ENCODE measurements at regions not wholly inside any gene's neighbourhood (a gene's known extent, or its start where the extent isn't known, plus 50 kb on each side); places are given as distances from the start of the nearest gene placed in this dataset.

- Histone ChIP-seq H3K36me3 (ENCODE audit: insufficient read depth, low read length) (no peaks in the 10 kb centered on the region), H3K9me3 (ENCODE audit: low read length) (no peaks in the 10 kb centered on the region), H3K4me3 (ENCODE audit: low read depth in 1 of 2, low read length in 2 of 2) (no peak overlapping the region), H3K27me3 (ENCODE audit: control insufficient read depth in 1 of 2, insufficient read depth in 2 of 2, low read length in 2 of 2) (no peaks in the 10 kb centered on the region), H3K4me1 (ENCODE audit: insufficient read depth, low read length) (peaks cover 4% of the 10 kb centered on the region), H3K27ac (ENCODE audit: low read depth, low read length) (no peak overlapping the region), H3K9ac (ENCODE audit: low read length) (no peak overlapping the region)
Measured at GRCh38 chr18:76251691-76252090, 243.4 kb downstream of the ZNF516 start.

GRCh38 chr18:76246590-76246989 lies 248.5 kb downstream of the ZNF516 start:
- no peak overlapping the region for H3K27ac ChIP-seq (ENCODE audit: low read depth, low read length)
- no peaks in the 10 kb centered on the region for H3K36me3 ChIP-seq (ENCODE audit: insufficient read depth, low read length)
- H3K9me3 ChIP-seq (ENCODE audit: low read length), result no peaks in the 10 kb centered on the region
- no peak overlapping the region for H3K4me3 ChIP-seq (ENCODE audit: low read depth in 1 of 2, low read length in 2 of 2)
- no peaks in the 10 kb centered on the region for H3K4me1 ChIP-seq (ENCODE audit: insufficient read depth, low read length)
- H3K9ac ChIP-seq (ENCODE audit: low read length), result no peak overlapping the region
- no peaks in the 10 kb centered on the region for H3K27me3 ChIP-seq (ENCODE audit: control insufficient read depth in 1 of 2, insufficient read depth in 2 of 2, low read length in 2 of 2)

GRCh38 chr18:76234676-76235060 lies 260.4 kb downstream of the ZNF516 start:
- H3K27me3 ChIP-seq (ENCODE audit: control insufficient read depth in 1 of 2, insufficient read depth in 2 of 2, low read length in 2 of 2), result no peaks in the 10 kb centered on the region
- no peak overlapping the region for H3K9ac ChIP-seq (ENCODE audit: low read length)
- H3K27ac ChIP-seq (ENCODE audit: low read depth, low read length), result no peak overlapping the region
- no peaks in the 10 kb centered on the region for H3K4me1 ChIP-seq (ENCODE audit: insufficient read depth, low read length)
- H3K36me3 ChIP-seq (ENCODE audit: insufficient read depth, low read length), result no peaks in the 10 kb centered on the region
- H3K4me3 ChIP-seq (ENCODE audit: low read depth in 1 of 2, low read length in 2 of 2), result no peak overlapping the region
- H3K9me3 ChIP-seq (ENCODE audit: low read length), result no peaks in the 10 kb centered on the region

DNA sequence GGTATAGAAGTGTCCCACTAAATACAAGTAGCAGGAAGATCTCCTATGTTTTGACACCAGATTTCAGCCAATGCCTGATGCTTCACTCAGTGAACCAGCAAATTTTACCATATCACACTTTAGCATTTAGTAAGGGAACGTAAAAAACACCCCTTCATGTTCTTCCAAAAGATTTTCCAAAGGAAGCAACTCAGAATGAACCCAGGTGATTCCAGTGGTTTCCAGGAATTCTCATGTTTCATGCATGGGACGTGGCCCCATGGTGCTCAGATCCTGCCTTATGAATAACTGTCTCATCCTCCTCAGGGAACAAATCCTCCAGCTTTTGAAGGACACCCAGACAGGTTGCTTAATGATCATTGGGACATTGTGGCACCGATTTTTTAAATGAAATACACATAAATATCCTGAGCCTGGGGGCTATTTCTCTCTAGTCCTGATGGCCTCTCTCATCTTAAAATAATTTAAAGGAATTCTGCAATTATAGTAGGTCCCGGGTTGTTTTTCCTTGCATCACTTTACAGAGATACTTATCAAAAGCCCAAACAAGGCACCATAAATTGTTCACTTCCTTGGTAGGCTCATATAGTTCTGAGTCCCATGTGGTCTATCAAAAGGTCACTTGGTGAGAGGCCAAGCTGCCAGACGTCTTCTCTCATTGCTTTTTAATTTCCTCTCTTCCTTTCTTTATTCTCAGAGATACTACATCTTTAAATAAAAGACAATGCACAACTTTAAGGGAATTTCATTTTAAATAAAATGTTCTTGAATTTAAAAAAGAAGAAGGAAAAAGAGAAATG lies 261.0 kb downstream of the ZNF516 start:
- Histone ChIP-seq H3K4me3 (ENCODE audit: low read depth in 1 of 2, low read length in 2 of 2) (no peak overlapping the region), H3K4me1 (ENCODE audit: insufficient read depth, low read length) (no peaks in the 10 kb centered on the region), H3K9ac (ENCODE audit: low read length) (no peak overlapping the region), H3K9me3 (ENCODE audit: low read length) (no peaks in the 10 kb centered on the region), H3K27ac (ENCODE audit: low read depth, low read length) (no peak overlapping the region), H3K27me3 (ENCODE audit: control insufficient read depth in 1 of 2, insufficient read depth in 2 of 2, low read length in 2 of 2) (no peaks in the 10 kb centered on the region), H3K36me3 (ENCODE audit: insufficient read depth, low read length) (no peaks in the 10 kb centered on the region)

- no peak overlapping the region for H3K4me3 ChIP-seq (ENCODE audit: low read depth in 1 of 2, low read length in 2 of 2)
- H3K36me3 ChIP-seq (ENCODE audit: insufficient read depth, low read length), result no peaks in the 10 kb centered on the region
- H3K27ac ChIP-seq (ENCODE audit: low read depth, low read length), result no peak overlapping the region
- no peak overlapping the region for H3K9ac ChIP-seq (ENCODE audit: low read length)
- H3K27me3 ChIP-seq (ENCODE audit: control insufficient read depth in 1 of 2, insufficient read depth in 2 of 2, low read length in 2 of 2), result no peaks in the 10 kb centered on the region
- no peaks in the 10 kb centered on the region for H3K9me3 ChIP-seq (ENCODE audit: low read length)
- no peaks in the 10 kb centered on the region for H3K4me1 ChIP-seq (ENCODE audit: insufficient read depth, low read length)
Measured at GRCh38 chr18:76233406-76233805, 261.6 kb downstream of the ZNF516 start.

GRCh38 chr18:76232779-76233178 lies 262.3 kb downstream of the ZNF516 start:
- no peak overlapping the region for H3K9ac ChIP-seq (ENCODE audit: low read length)
- H3K4me1 ChIP-seq (ENCODE audit: insufficient read depth, low read length), result no peaks in the 10 kb centered on the region
- no peak overlapping the region for H3K27ac ChIP-seq (ENCODE audit: low read depth, low read length)
- no peaks in the 10 kb centered on the region for H3K36me3 ChIP-seq (ENCODE audit: insufficient read depth, low read length)
- H3K9me3 ChIP-seq (ENCODE audit: low read length), result no peaks in the 10 kb centered on the region
- no peak overlapping the region for H3K4me3 ChIP-seq (ENCODE audit: low read depth in 1 of 2, low read length in 2 of 2)
- H3K27me3 ChIP-seq (ENCODE audit: control insufficient read depth in 1 of 2, insufficient read depth in 2 of 2, low read length in 2 of 2), result no peaks in the 10 kb centered on the region

GRCh38 chr18:76232010-76232409 lies 263.0 kb downstream of the ZNF516 start:
- Histone ChIP-seq H3K4me1 (ENCODE audit: insufficient read depth, low read length) (no peaks in the 10 kb centered on the region), H3K4me3 (ENCODE audit: low read depth in 1 of 2, low read length in 2 of 2) (no peak overlapping the region), H3K27me3 (ENCODE audit: control insufficient read depth in 1 of 2, insufficient read depth in 2 of 2, low read length in 2 of 2) (no peaks in the 10 kb centered on the region), H3K9ac (ENCODE audit: low read length) (no peak overlapping the region), H3K9me3 (ENCODE audit: low read length) (no peaks in the 10 kb centered on the region), H3K27ac (ENCODE audit: low read depth, low read length) (no peak overlapping the region), H3K36me3 (ENCODE audit: insufficient read depth, low read length) (no peaks in the 10 kb centered on the region)

GRCh38 chr18:76231402-76231801 lies 263.6 kb downstream of the ZNF516 start:
- Histone ChIP-seq H3K27me3 (ENCODE audit: control insufficient read depth in 1 of 2, insufficient read depth in 2 of 2, low read length in 2 of 2) (no peaks in the 10 kb centered on the region), H3K4me1 (ENCODE audit: insufficient read depth, low read length) (no peaks in the 10 kb centered on the region), H3K9me3 (ENCODE audit: low read length) (no peaks in the 10 kb centered on the region), H3K36me3 (ENCODE audit: insufficient read depth, low read length) (no peaks in the 10 kb centered on the region), H3K9ac (ENCODE audit: low read length) (no peak overlapping the region), H3K27ac (ENCODE audit: low read depth, low read length) (no peak overlapping the region), H3K4me3 (ENCODE audit: low read depth in 1 of 2, low read length in 2 of 2) (no peak overlapping the region)

- Histone ChIP-seq H3K9ac (ENCODE audit: low read length) (no peak overlapping the region), H3K27me3 (ENCODE audit: control insufficient read depth in 1 of 2, insufficient read depth in 2 of 2, low read length in 2 of 2) (no peaks in the 10 kb centered on the region), H3K4me3 (ENCODE audit: low read depth in 1 of 2, low read length in 2 of 2) (no peak overlapping the region), H3K36me3 (ENCODE audit: insufficient read depth, low read length) (no peaks in the 10 kb centered on the region), H3K27ac (ENCODE audit: low read depth, low read length) (no peak overlapping the region), H3K9me3 (ENCODE audit: low read length) (no peaks in the 10 kb centered on the region), H3K4me1 (ENCODE audit: insufficient read depth, low read length) (no peaks in the 10 kb centered on the region)
Measured at GRCh38 chr18:76230791-76231190, 264.3 kb downstream of the ZNF516 start.

- no peaks in the 10 kb centered on the region for H3K27me3 ChIP-seq (ENCODE audit: control insufficient read depth in 1 of 2, insufficient read depth in 2 of 2, low read length in 2 of 2)
- H3K9me3 ChIP-seq (ENCODE audit: low read length), result no peaks in the 10 kb centered on the region
- H3K27ac ChIP-seq (ENCODE audit: low read depth, low read length), result no peak overlapping the region
- H3K9ac ChIP-seq (ENCODE audit: low read length), result no peak overlapping the region
- no peaks in the 10 kb centered on the region for H3K36me3 ChIP-seq (ENCODE audit: insufficient read depth, low read length)
- H3K4me3 ChIP-seq (ENCODE audit: low read depth in 1 of 2, low read length in 2 of 2), result no peak overlapping the region
- H3K4me1 ChIP-seq (ENCODE audit: insufficient read depth, low read length), result no peaks in the 10 kb centered on the region
Measured at GRCh38 chr18:76228716-76229115, 266.3 kb downstream of the ZNF516 start.

DNA sequence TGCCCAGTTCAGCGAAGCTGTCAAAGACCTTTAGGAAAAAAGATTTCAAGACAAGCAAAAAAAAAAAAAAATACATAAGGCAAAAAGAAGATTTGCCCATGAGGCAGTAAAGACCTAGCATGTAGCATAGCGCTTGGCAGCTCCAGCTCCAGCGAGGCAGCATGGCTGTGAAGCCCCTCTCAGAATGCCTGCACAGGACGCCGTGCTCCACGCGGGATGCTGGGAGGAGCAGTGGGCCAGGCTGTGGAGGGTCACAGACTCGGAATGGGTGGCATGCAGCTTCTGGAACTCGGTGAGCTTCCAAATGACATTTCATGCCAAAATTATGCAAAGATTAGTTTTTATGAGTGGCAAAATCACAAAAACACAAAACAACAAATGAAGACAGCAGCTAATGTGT lies 267.3 kb downstream of the ZNF516 start:
- Histone ChIP-seq H3K9me3 (ENCODE audit: low read length) (no peaks in the 10 kb centered on the region), H3K36me3 (ENCODE audit: insufficient read depth, low read length) (no peaks in the 10 kb centered on the region), H3K27ac (ENCODE audit: low read depth, low read length) (no peak overlapping the region), H3K4me1 (ENCODE audit: insufficient read depth, low read length) (no peaks in the 10 kb centered on the region), H3K27me3 (ENCODE audit: control insufficient read depth in 1 of 2, insufficient read depth in 2 of 2, low read length in 2 of 2) (no peaks in the 10 kb centered on the region), H3K9ac (ENCODE audit: low read length) (no peak overlapping the region), H3K4me3 (ENCODE audit: low read depth in 1 of 2, low read length in 2 of 2) (no peak overlapping the region)

- Histone ChIP-seq H3K36me3 (ENCODE audit: insufficient read depth, low read length) (no peaks in the 10 kb centered on the region), H3K9ac (ENCODE audit: low read length) (no peak overlapping the region), H3K4me1 (ENCODE audit: insufficient read depth, low read length) (no peaks in the 10 kb centered on the region), H3K4me3 (ENCODE audit: low read depth in 1 of 2, low read length in 2 of 2) (no peak overlapping the region), H3K27me3 (ENCODE audit: control insufficient read depth in 1 of 2, insufficient read depth in 2 of 2, low read length in 2 of 2) (no peaks in the 10 kb centered on the region), H3K9me3 (ENCODE audit: low read length) (no peaks in the 10 kb centered on the region), H3K27ac (ENCODE audit: low read depth, low read length) (no peak overlapping the region)
Measured at GRCh38 chr18:76223403-76223802, 271.6 kb downstream of the ZNF516 start.
